H1 (cell line): ENCODE measurements at regions not wholly inside any gene's neighbourhood (a gene's known extent, or its start where the extent isn't known, plus 50 kb on each side); places are given as distances from the start of the nearest gene placed in this dataset.

Experiments
- EZH2 ChIP-seq: fragments of 200-600 bp; sonication (generic); IDR thresholded peaks from 2 replicates; pipeline ENCODE4 v1.7.1; 2012; ENCODE audit warnings: low read depth, mild to moderate bottlenecking, moderate library complexity, low read length, inconsistent platforms; ENCODE audit not compliant: severe bottlenecking
- ZNF274 ChIP-seq: IDR thresholded peaks from 2 replicates; pipeline ENCODE4 v1.7.0; 2012; ENCODE audit warnings: low read length, borderline replicate concordance; ENCODE audit errors: extremely low read depth

DNA sequence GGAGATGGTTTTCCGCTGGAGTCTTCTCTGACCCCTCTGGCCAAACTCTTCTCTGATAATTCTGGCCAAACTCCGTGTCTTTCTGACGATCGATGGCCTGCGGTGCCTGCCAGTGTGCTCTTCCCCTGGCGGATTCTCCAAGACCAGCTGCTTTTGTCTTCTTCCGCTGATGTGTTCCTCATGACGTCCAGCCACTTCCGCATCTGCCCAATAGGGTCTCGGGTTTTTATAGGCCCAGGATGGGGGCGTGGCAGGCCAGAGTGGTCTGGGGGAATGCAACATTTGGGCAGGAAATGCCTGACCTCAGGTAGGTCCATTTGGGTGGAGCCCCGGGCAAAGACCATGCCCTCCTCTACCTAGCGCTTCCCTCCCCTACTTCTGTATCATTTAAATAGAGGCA lies 1542.1 kb downstream of the STIM2 start:
- TF ChIP-seq ZNF274 (no peak), EZH2 (no peak)
